HuH-7 (cell line): ENCODE measurements at regions not wholly inside any gene's neighbourhood (a gene's known extent, or its start where the extent isn't known, plus 50 kb on each side); places are given as distances from the start of the nearest gene placed in this dataset.
"Not testable (repeated sequence)": the region's sequence is repeated elsewhere in the genome, so short reads cannot be mapped to it uniquely, and the experiment has no call there.

Experiments used
- DNase-seq: peaks from one replicate; pipeline ENCODE4 v3.0.0; 2011; ENCODE audit warnings: low spot score

GRCh38 chr3:75607996-75608395 is 56.1 kb upstream of the FRG2C start:
- DNase-seq, result not testable (repeated sequence)

DNA sequence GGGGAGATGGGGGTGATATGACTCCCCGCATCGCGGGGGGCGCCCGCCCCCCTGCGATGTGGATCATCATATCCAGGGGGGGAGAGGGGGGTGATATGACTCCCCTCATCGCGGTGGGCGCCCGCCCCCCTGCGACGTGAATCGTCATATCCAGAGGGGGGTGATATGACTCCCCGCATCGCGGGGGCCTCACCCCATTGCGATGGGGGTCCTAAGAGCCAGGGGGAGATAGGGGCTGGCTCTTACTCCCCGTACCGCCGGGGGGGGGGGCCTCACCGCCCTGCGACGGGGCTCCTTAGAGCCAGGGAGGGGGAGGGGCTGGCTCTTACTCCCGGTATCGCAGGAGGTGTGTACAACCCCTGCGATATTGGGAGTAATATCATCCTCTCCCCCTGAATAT is 54.5 kb upstream of the FRG2C start:
- DNase-seq, result not testable (repeated sequence)

DNA sequence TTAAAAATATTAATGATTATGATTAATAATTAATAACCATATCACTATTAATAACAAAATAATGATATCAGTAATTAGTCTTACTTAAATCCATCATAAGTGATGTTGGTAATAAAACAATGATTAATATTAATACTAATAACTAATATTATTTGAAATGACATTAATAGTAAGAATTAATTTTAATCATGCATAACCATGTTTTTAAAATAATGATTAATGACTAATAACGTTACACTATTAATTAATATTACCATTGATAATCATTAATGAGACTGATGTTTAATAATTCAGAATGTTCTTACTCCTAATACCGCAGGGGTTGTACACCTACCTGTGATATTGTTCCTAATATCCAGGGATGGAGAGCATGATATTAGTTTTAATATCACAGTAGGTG is 53.4 kb upstream of the FRG2C start:
- no peak for DNase-seq

GRCh38 chr3:75611724-75612460 is 52.2 kb upstream of the FRG2C start:
- not testable (repeated sequence) for DNase-seq
